ENCODE measurements at regions not wholly inside any gene's neighbourhood (a gene's known extent, or its start where the extent isn't known, plus 50 kb on each side); places are given as distances from the start of the nearest gene placed in this dataset.

DNA sequence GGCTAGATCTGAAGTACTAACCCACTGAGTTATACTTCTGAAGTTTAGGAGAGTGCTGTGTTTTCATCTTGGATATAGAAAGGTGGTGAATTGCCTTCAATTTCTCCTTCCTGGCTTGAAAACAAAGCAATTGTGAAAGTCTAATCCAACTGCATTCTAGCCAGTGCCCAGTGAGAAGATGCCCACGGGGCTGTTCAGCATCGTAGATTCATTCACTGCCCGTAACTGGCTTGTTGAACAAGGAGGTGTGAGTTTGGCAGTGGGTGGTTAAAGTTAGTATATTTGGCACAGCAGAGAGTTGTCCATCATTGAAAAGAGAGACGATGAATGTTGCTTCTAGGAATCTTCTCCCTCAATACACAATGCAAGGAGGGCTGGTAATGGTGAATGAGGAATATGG is 82.3 kb upstream of the RND3 start:
- Histone ChIP-seq H3K27me3 (no peaks in the 10 kb centered on the region), H3K4me1 (no peaks in the 10 kb centered on the region), H3K4me3 (no peak overlapping the region), H3K9me3 (no peaks in the 10 kb centered on the region), H3K27ac (no peak overlapping the region), H3K36me3 (no peaks in the 10 kb centered on the region)
- no peak for DNase-seq
- intact Hi-C loops (cut with DNase I; ENCODE audit: low total_unique reads) = no loop called here
- TF ChIP-seq, protein P1, sequence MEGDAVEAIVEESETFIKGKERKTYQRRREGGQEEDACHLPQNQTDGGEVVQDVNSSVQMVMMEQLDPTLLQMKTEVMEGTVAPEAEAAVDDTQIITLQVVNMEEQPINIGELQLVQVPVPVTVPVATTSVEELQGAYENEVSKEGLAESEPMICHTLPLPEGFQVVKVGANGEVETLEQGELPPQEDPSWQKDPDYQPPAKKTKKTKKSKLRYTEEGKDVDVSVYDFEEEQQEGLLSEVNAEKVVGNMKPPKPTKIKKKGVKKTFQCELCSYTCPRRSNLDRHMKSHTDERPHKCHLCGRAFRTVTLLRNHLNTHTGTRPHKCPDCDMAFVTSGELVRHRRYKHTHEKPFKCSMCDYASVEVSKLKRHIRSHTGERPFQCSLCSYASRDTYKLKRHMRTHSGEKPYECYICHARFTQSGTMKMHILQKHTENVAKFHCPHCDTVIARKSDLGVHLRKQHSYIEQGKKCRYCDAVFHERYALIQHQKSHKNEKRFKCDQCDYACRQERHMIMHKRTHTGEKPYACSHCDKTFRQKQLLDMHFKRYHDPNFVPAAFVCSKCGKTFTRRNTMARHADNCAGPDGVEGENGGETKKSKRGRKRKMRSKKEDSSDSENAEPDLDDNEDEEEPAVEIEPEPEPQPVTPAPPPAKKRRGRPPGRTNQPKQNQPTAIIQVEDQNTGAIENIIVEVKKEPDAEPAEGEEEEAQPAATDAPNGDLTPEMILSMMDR (IDR thresholded peaks at IDR 0.05) = no peak
- no peak for TF ChIP-seq POLR2A (IDR thresholded peaks at IDR 0.05)

DNA sequence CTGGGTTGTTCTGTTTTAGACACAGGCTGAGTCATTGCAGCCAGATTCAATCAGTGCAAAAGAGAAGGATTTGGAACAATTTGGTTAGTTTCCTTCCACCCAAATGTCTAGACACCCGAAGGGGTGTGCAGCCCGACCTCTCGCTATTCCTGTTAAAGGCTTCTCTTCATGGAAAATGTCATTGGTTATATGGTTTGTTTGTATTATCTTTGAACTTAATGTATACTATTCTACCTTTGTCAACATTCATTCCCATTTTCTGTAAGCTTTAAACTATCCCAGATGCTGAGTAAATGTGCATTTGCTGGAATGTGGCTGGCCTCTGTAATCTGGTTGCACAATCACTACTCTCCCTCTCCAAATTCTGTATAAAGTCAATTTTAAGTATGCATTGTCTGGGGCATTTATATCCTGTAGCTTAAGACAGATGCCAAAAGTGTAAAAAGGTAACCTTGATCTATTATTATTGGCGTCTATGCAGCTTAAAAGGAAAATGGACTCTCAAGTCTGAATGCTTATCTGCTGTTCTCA is 80.4 kb upstream of the RND3 start:
- no peaks in the 10 kb centered on the region for H3K27me3 ChIP-seq
- no peaks in the 10 kb centered on the region for H3K9me3 ChIP-seq
- no peak overlapping the region for H3K27ac ChIP-seq
- intact Hi-C loops (cut with DNase I; ENCODE audit: low total_unique reads) = no loop called here
- TF ChIP-seq, protein P1 (IDR thresholded peaks at IDR 0.05) = no peak
- no peaks in the 10 kb centered on the region for H3K4me1 ChIP-seq
- H3K36me3 ChIP-seq = no peaks in the 10 kb centered on the region
- no peak overlapping the region for H3K4me3 ChIP-seq
- no peak for DNase-seq

DNA sequence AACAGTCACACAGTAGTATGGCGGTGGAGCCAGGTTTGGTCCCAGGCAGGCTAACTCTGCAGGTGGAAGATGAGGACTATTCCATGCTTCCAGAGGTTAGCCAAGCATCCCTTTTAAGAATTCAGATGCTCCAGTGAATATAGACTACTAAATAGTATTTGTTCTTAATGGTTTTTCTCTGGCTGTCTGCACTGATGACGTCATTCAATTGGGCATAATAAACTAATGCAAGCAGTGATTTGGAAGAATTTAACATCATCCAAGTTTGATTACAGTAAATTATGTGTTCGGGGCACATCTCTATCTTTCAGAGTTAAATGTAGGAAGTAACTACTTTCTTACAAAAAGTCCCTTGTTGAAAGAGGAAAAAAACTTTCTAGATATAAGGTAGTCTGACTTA is 78.8 kb upstream of the RND3 start:
- Histone ChIP-seq H3K4me1 (no peaks in the 10 kb centered on the region), H3K27me3 (no peaks in the 10 kb centered on the region), H3K9me3 (no peaks in the 10 kb centered on the region), H3K27ac (no peak overlapping the region), H3K4me3 (no peak overlapping the region), H3K36me3 (no peaks in the 10 kb centered on the region)
- no peak for TF ChIP-seq POLR2A (IDR thresholded peaks at IDR 0.05)
- TF ChIP-seq, protein P1 (IDR thresholded peaks at IDR 0.05) = no peak
- no peak for DNase-seq
- intact Hi-C loops (cut with DNase I; ENCODE audit: low total_unique reads) = no loop called here

DNA sequence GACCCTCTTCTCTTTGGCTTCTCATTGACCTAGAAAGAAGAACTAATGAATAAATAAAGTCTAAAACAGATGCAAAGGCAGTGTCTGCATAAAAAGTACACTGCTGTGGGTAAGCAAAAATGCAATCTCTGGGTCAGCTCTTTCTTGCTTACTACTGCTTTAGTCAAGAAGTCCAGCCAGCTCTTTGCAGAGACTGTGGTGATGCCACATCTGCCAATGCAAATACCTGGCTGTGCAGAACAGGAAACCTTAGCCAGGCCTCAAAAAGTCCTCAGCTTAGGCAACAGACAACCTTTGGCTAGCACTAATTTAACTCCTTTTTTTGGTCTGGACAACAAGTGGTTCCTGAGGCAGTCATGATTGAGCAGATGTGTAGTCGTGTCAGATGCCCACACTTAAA is 73.6 kb upstream of the RND3 start:
- no peak for TF ChIP-seq POLR2A (IDR thresholded peaks at IDR 0.05)
- TF ChIP-seq, protein P1 (IDR thresholded peaks at IDR 0.05) = no peak

DNA sequence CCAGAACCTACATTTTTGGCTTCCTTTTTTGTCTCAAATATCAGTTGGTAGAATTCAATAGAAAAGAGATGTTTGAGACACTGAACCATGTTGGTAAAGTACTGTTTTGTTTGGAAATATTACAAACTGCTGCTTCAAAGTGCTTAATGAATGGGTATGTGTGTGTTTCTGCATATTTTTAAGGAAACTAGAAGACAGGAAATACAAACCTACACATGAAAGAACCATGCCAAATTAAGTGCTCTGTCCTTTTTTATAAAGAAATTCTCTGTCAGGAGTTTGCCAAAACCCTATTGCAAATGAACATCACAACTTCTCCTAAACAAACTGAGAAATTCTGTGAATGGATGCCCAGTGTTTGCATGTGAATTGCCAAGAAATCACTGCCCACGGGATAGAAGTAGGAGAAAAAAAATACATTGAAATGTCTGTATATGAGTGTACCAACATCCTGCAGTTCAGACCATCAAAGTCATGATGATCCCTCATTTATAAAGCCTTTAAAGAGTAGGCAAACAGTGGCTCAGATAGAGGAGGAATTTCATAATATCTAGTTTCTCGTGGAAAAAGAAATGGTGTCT is 69.6 kb upstream of the RND3 start:
- Histone ChIP-seq H3K36me3 (no peaks in the 10 kb centered on the region), H3K4me3 (no peak overlapping the region), H3K9me3 (no peaks in the 10 kb centered on the region), H3K4me1 (no peaks in the 10 kb centered on the region), H3K27ac (no peak overlapping the region), H3K27me3 (no peaks in the 10 kb centered on the region)
- TF ChIP-seq, protein P1 (IDR thresholded peaks at IDR 0.05) = no peak
- TF ChIP-seq POLR2A (IDR thresholded peaks at IDR 0.05) = no peak
- no peak for DNase-seq
- intact Hi-C loops (cut with DNase I; ENCODE audit: low total_unique reads) = no loop called here

More for the DNA sequence above, 73.6 kb upstream of the RND3 start:
- Histone ChIP-seq H3K4me1 (no peaks in the 10 kb centered on the region), H3K4me3 (no peak overlapping the region), H3K9me3 (no peaks in the 10 kb centered on the region), H3K27ac (no peak overlapping the region), H3K27me3 (no peaks in the 10 kb centered on the region), H3K36me3 (no peaks in the 10 kb centered on the region)
- no peak for DNase-seq
- intact Hi-C loops (cut with DNase I; ENCODE audit: low total_unique reads) = no loop called here
